GM23338 (cell line): ENCODE measurements at regions not wholly inside any gene's neighbourhood (a gene's known extent, or its start where the extent isn't known, plus 50 kb on each side); places are given as distances from the start of the nearest gene placed in this dataset.

Source experiments
- ATAC-seq: fragments of 200-7000 bp; cut with Tn5 transposase; 3 replicates; pipeline ENCODE4 v1.9.1; 2020
- DNase-seq: peaks from one replicate; pipeline ENCODE4 v3.0.0-alpha.2; 2015; ENCODE audit warnings: low spot score
- H2AFZ ChIP-seq: fragments of 200-600 bp; sonication (generic); 2 replicates; pipeline ENCODE4 v1.8.0; 2016; ENCODE audit warnings: antibody characterized with exemption, mild to moderate bottlenecking, moderate library complexity
- H3F3A ChIP-seq: fragments of 200-600 bp; sonication (generic); replicated peaks from 2 replicates; pipeline ENCODE4 v1.8.0; 2017; ENCODE audit warnings: antibody characterized with exemption, mixed run types, low read depth
- H3K27ac ChIP-seq: fragments of 200-600 bp; sonication (generic); 2 replicates; pipeline ENCODE4 v1.6.1; 2016; ENCODE audit warnings: low read depth
- H3K27me3 ChIP-seq: fragments of 200-600 bp; sonication (generic); 2 replicates; pipeline ENCODE4 v1.8.0; 2016; ENCODE audit warnings: mild to moderate bottlenecking, mixed run types, moderate library complexity; ENCODE audit not compliant: insufficient read depth
- H3K36me3 ChIP-seq: fragments of 200-600 bp; sonication (generic); 2 replicates; pipeline ENCODE4 v1.8.0; 2016; ENCODE audit warnings: mild to moderate bottlenecking; ENCODE audit not compliant: insufficient read depth
- H3K4me1 ChIP-seq: fragments of 200-600 bp; sonication (generic); 2 replicates; pipeline ENCODE4 v1.8.0; 2016; ENCODE audit warnings: mild to moderate bottlenecking, moderate library complexity; ENCODE audit not compliant: insufficient read depth
- H3K4me2 ChIP-seq: fragments of 200-600 bp; sonication (generic); 2 replicates; pipeline ENCODE4 v1.7.1; 2017; ENCODE audit warnings: mixed run types
- H3K4me3 ChIP-seq: fragments of 200-600 bp; sonication (generic); 2 replicates; pipeline ENCODE4 v1.6.1; 2016; ENCODE audit warnings: mixed run types
- H3K79me2 ChIP-seq: fragments of 200-600 bp; sonication (generic); replicated peaks from 2 replicates; pipeline ENCODE4 v1.8.0; 2017; ENCODE audit warnings: mild to moderate bottlenecking; ENCODE audit not compliant: insufficient read depth
- H3K9me2 ChIP-seq: fragments of 200-600 bp; sonication (generic); 2 replicates; pipeline ENCODE4 v1.8.0; 2017; ENCODE audit not compliant: insufficient read depth
- H4K20me1 ChIP-seq: fragments of 200-600 bp; sonication (generic); replicated peaks from 2 replicates; pipeline ENCODE4 v1.8.0; 2017; ENCODE audit warnings: mild to moderate bottlenecking; ENCODE audit not compliant: insufficient read depth
- H3K27ac Mint-ChIP-seq: 2 replicates; pipeline ENCODE4 v1.8.0; 2020; ENCODE audit warnings: inconsistent platforms, mild to moderate bottlenecking, moderate library complexity, mixed read lengths
- H3K27me3 Mint-ChIP-seq: 3 replicates; pipeline ENCODE4 v1.8.0; 2022; ENCODE audit warnings: low read depth, mild to moderate bottlenecking, moderate library complexity, mixed read lengths, inconsistent platforms; ENCODE audit not compliant: insufficient read depth, poor library complexity
- H3K36me3 Mint-ChIP-seq: 3 replicates; pipeline ENCODE4 v1.8.0; 2021; ENCODE audit warnings: low read depth, mild to moderate bottlenecking, inconsistent platforms, moderate library complexity, mixed read lengths
- H3K4me1 Mint-ChIP-seq: 3 replicates; pipeline ENCODE4 v1.8.0; 2020; ENCODE audit warnings: mild to moderate bottlenecking, inconsistent platforms, mixed read lengths
- H3K4me3 Mint-ChIP-seq: 3 replicates; pipeline ENCODE4 v1.8.0; 2021; ENCODE audit warnings: moderate library complexity, mild to moderate bottlenecking, inconsistent platforms, mixed read lengths
- H3K9me3 Mint-ChIP-seq: 3 replicates; pipeline ENCODE4 v1.8.0; 2020; ENCODE audit warnings: moderate library complexity, mild to moderate bottlenecking, inconsistent platforms, mixed read lengths
- CREB1 ChIP-seq: fragments of 250-450 bp; sonication (Bioruptor Pico); IDR thresholded peaks from 2 replicates; pipeline ENCODE4 v1.5.0; 2020; ENCODE audit warnings: low read depth, mild to moderate bottlenecking, moderate library complexity
- CTCF ChIP-seq, 2 experiments: fragments of 200-600 bp in 1 of 2; sonication (generic) in 1 of 2; conservative IDR thresholded peaks; 2 replicates each; pipeline versions ENCODE4 v1.5.1 to v1.6.1; 2016 to 2017; ENCODE audit warnings: antibody characterized with exemption in 2 of 2, low read depth in 2 of 2, mild to moderate bottlenecking in 2 of 2, moderate library complexity in 1 of 2
- ETS1 ChIP-seq: IDR thresholded peaks from 2 replicates; pipeline ENCODE4 v1.6.1; 2016; ENCODE audit warnings: antibody characterized with exemption
- EZH2 ChIP-seq: fragments of 200-600 bp; sonication (generic); IDR thresholded peaks from one replicate; pipeline ENCODE4 v1.8.0; 2017; ENCODE audit warnings: antibody characterized with exemption, mild to moderate bottlenecking, low read depth; ENCODE audit not compliant: unreplicated experiment
- EZH2phosphoT487 ChIP-seq: fragments of 200-600 bp; sonication (generic); IDR thresholded peaks from one replicate; pipeline ENCODE4 v1.8.1; 2018; ENCODE audit warnings: antibody characterized with exemption; ENCODE audit not compliant: unreplicated experiment
- JUNB ChIP-seq: IDR thresholded peaks from one replicate; pipeline ENCODE4 v1.6.1; 2016; ENCODE audit warnings: antibody characterized with exemption; ENCODE audit not compliant: unreplicated experiment
- NANOG ChIP-seq: IDR thresholded peaks from 2 replicates; pipeline ENCODE4 v1.6.1; 2016; ENCODE audit warnings: antibody characterized with exemption, borderline replicate concordance
- POLR2AphosphoS5 ChIP-seq: IDR thresholded peaks from 2 replicates; pipeline ENCODE4 v1.6.1; 2016; ENCODE audit warnings: antibody characterized with exemption, low read depth
- REST ChIP-seq: IDR thresholded peaks from one replicate; pipeline ENCODE4 v1.6.1; 2018; ENCODE audit warnings: antibody characterized with exemption; ENCODE audit not compliant: unreplicated experiment
- STAT1 ChIP-seq: IDR thresholded peaks from one replicate; pipeline ENCODE4 v1.6.1; 2016; ENCODE audit warnings: antibody characterized with exemption; ENCODE audit not compliant: unreplicated experiment
- ZNF114 ChIP-seq: fragments of 250-450 bp; sonication (Bioruptor Pico); IDR thresholded peaks from 2 replicates; pipeline ENCODE4 v1.5.0; 2020; ENCODE audit warnings: mild to moderate bottlenecking, moderate library complexity
- ZNF331 ChIP-seq: fragments of 250-450 bp; sonication (Bioruptor Pico); IDR thresholded peaks from 2 replicates; pipeline ENCODE4 v1.5.0; 2020; ENCODE audit warnings: low read depth, mild to moderate bottlenecking, moderate library complexity
- TF ChIP-seq, protein P1 (sequence below): fragments of 250-450 bp; sonication (Bioruptor Pico); IDR thresholded peaks from 2 replicates; pipeline ENCODE4 v1.5.0; 2020; ENCODE audit warnings: mild to moderate bottlenecking, moderate library complexity

GRCh38 chr6:139753198-139753861 is 378.9 kb upstream of the CITED2 start:
- no peaks in the 10 kb centered on the region for H3K36me3 Mint-ChIP-seq
- H3K4me3 ChIP-seq = no peak overlapping the region
- no peaks in the 10 kb centered on the region for H3K36me3 ChIP-seq
- H3K27me3 Mint-ChIP-seq = no peaks in the 10 kb centered on the region
- H3K9me2 ChIP-seq = no peaks in the 10 kb centered on the region
- H3K4me1 ChIP-seq = no peaks in the 10 kb centered on the region
- TF ChIP-seq EZH2 (no peak), CTCF (conservative IDR thresholded peaks at IDR 0.05; ENCODE audit: low read depth in 2 of 2) (no peak), JUNB (no peak), REST (no peak), ZNF331 (CRISPR knock-in tag) (no peak), CREB1 (CRISPR knock-in tag) (no peak), EZH2phosphoT487 (no peak), STAT1 (no peak), NANOG (no peak), POLR2AphosphoS5 (no peak), ETS1 (no peak), ZNF114 (CRISPR knock-in tag) (no peak)
- TF ChIP-seq, protein P1, sequence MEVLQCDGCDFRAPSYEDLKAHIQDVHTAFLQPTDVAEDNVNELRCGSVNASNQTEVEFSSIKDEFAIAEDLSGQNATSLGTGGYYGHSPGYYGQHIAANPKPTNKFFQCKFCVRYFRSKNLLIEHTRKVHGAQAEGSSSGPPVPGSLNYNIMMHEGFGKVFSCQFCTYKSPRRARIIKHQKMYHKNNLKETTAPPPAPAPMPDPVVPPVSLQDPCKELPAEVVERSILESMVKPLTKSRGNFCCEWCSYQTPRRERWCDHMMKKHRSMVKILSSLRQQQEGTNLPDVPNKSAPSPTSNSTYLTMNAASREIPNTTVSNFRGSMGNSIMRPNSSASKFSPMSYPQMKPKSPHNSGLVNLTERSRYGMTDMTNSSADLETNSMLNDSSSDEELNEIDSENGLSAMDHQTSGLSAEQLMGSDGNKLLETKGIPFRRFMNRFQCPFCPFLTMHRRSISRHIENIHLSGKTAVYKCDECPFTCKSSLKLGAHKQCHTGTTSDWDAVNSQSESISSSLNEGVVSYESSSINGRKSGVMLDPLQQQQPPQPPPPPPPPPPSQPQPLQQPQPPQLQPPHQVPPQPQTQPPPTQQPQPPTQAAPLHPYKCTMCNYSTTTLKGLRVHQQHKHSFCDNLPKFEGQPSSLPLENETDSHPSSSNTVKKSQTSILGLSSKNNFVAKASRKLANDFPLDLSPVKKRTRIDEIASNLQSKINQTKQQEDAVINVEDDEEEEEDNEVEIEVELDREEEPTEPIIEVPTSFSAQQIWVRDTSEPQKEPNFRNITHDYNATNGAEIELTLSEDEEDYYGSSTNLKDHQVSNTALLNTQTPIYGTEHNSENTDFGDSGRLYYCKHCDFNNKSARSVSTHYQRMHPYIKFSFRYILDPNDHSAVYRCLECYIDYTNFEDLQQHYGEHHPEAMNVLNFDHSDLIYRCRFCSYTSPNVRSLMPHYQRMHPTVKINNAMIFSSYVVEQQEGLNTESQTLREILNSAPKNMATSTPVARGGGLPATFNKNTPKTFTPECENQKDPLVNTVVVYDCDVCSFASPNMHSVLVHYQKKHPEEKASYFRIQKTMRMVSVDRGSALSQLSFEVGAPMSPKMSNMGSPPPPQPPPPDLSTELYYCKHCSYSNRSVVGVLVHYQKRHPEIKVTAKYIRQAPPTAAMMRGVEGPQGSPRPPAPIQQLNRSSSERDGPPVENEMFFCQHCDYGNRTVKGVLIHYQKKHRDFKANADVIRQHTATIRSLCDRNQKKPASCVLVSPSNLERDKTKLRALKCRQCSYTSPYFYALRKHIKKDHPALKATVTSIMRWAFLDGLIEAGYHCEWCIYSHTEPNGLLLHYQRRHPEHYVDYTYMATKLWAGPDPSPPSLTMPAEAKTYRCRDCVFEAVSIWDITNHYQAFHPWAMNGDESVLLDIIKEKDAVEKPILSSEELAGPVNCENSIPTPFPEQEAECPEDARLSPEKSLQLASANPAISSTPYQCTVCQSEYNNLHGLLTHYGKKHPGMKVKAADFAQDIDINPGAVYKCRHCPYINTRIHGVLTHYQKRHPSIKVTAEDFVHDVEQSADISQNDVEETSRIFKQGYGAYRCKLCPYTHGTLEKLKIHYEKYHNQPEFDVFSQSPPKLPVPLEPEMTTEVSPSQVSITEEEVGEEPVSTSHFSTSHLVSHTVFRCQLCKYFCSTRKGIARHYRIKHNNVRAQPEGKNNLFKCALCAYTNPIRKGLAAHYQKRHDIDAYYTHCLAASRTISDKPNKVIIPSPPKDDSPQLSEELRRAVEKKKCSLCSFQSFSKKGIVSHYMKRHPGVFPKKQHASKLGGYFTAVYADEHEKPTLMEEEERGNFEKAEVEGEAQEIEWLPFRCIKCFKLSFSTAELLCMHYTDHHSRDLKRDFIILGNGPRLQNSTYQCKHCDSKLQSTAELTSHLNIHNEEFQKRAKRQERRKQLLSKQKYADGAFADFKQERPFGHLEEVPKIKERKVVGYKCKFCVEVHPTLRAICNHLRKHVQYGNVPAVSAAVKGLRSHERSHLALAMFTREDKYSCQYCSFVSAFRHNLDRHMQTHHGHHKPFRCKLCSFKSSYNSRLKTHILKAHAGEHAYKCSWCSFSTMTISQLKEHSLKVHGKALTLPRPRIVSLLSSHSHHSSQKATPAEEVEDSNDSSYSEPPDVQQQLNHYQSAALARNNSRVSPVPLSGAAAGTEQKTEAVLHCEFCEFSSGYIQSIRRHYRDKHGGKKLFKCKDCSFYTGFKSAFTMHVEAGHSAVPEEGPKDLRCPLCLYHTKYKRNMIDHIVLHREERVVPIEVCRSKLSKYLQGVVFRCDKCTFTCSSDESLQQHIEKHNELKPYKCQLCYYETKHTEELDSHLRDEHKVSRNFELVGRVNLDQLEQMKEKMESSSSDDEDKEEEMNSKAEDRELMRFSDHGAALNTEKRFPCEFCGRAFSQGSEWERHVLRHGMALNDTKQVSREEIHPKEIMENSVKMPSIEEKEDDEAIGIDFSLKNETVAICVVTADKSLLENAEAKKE (CRISPR knock-in tag) = no peak
- no peak overlapping the region for H3K4me2 ChIP-seq
- H3K79me2 ChIP-seq = no peaks in the 10 kb centered on the region
- no peaks in the 10 kb centered on the region for H3K27me3 ChIP-seq
- no peaks in the 10 kb centered on the region for H3F3A ChIP-seq
- H2AFZ ChIP-seq = no peak overlapping the region
- ATAC-seq (no peak), DNase-seq (peak; percentile 20)
- H3K4me1 Mint-ChIP-seq = peaks cover 14% of the 10 kb centered on the region; the same call in 2 of the 3 replicates
- H4K20me1 ChIP-seq = no peaks in the 10 kb centered on the region
- H3K27ac ChIP-seq = no peak overlapping the region
- H3K27ac Mint-ChIP-seq = peak overlapping the region; percentile 14; the same call in 1 of the 2 replicates
- H3K4me3 Mint-ChIP-seq = no peak overlapping the region
- no peaks in the 10 kb centered on the region for H3K9me3 Mint-ChIP-seq
